SK-N-MC (cell line): ENCODE measurements at regions not wholly inside any gene's neighbourhood (a gene's known extent, or its start where the extent isn't known, plus 50 kb on each side); places are given as distances from the start of the nearest gene placed in this dataset.

Experiments used
- EZH2 ChIP-seq: fragments of 200-600 bp; sonication (generic); IDR thresholded peaks from one replicate; pipeline ENCODE4 v1.6.1; 2017; ENCODE audit warnings: antibody characterized with exemption
- FOXP2 ChIP-seq: optimal IDR thresholded peaks from 2 replicates; pipeline ENCODE3; 2011; ENCODE audit warnings: mild to moderate bottlenecking, moderate library complexity; ENCODE audit not compliant: insufficient read depth; ENCODE audit errors: extremely low read length, control extremely low read depth
- POLR2AphosphoS5 ChIP-seq: IDR thresholded peaks from 2 replicates; pipeline ENCODE4 v1.6.1; 2012; ENCODE audit warnings: mild to moderate bottlenecking, low read depth, low read length, borderline replicate concordance

- no peak for TF ChIP-seq POLR2AphosphoS5
- TF ChIP-seq EZH2: no peak
- no peak for TF ChIP-seq FOXP2
Observed at GRCh38 chr4:125750828-125751466, 436.2 kb downstream of the FAT4 start.
